ENCODE measurements at regions not wholly inside any gene's neighbourhood (a gene's known extent, or its start where the extent isn't known, plus 50 kb on each side); places are given as distances from the start of the nearest gene placed in this dataset.
"Not testable (repeated sequence)": the region's sequence is repeated elsewhere in the genome, so short reads cannot be mapped to it uniquely, and the experiment has no call there.

DNA sequence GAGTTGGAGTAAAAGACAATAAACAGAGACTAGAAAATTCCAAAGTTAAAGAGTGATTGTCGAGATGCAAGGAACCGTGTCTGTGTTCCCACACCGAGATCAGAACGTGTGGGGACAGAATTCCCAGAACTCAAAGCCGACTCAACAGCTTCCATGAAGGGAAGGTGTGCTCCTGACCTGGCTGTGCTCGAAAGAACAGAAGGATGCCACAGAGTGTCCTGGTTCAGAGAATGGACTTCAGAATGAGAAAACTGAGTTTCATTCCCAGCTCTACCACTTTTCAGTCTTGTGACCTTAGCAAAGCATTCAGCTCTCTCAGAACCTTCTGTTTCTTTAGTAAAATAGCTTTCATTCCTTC, 420.0 kb upstream of the SLC30A5 start:
- no peak for DNase-seq

- no peak for DNase-seq
These were observed 414.8 kb upstream of the SLC30A5 start for GRCh38 chr5:68679041-68679440.

GRCh38 chr5:68680366-68680765, 413.4 kb upstream of the SLC30A5 start:
- no peak for DNase-seq

GRCh38 chr5:68681929-68682328, 411.9 kb upstream of the SLC30A5 start:
- DNase-seq: no peak

DNA sequence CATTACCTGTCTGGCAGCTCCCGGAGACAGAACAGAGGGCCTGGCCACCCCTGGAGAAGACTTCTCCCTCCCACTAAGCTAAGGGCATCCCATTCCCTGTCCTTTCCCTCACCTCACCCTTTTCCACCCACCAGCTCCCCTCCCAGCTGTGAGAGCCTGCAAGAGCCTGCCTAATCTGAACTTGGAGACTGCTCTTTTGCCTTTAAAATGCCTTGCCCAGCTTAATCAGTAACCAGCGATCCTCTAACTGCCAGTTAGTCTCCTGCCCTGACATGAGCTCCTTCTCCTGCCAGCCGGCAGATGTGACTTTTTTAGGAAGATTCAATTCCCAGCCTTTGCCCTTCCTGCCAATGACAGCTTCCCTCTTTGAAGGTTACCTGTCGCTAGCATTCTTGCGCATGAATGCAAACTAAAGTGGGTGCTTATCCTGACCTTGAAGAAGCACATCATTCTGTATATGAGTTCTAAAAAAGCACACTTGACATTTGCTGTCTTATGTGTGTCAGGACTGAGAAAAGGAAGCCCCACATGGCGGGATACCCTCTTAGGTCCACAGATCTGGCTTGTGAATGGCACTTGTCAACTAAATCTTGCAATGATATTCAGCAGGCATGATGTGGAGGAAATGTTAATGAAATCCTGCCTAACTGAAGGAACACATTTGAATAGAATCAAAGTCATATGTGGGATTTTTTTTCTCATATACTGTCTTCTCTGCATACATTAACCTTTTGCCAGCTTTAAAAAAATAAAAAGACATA, 411.2 kb upstream of the SLC30A5 start:
- no peak for DNase-seq

- no peak for DNase-seq
These were observed 410.2 kb upstream of the SLC30A5 start for GRCh38 chr5:68683632-68684036.

- DNase-seq: no peak
These were observed 408.0 kb upstream of the SLC30A5 start for GRCh38 chr5:68685863-68686262.

DNA sequence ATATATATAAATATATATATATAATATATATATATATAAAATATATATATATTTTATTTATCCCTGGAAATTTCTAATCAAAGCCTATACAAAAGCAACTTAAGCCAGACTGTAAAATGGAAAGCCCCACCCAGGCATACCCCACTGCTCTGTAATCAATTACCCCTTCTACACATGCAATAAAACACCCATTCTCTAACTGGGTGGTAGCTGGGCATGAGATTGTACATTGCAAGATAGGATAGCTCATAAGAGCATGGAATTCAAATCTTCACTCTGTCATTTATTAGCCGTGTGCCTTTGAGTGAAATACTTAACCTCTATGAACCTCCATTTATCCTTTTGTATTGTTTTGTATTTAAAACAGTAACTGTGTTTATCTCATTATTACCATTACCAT, 405.3 kb upstream of the SLC30A5 start:
- DNase-seq: no peak

DNA sequence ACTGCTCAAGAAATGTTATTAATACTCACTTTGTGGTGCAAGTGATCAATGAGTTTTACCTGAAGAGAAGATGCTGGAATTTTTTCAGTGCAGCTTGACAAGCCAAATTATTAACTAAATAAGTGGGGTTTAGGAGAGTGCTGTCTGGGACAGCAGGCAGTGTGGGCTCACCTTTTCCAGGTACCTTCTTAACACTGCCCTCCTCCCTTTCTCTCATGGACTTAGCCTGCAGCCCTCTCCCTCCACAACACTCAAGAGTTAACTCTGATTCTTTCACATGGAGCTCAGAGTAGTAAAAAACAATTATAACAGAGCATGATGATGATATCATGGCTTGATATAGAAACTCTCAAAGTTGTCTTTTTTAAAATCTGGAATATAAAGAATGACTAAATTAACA, 404.8 kb upstream of the SLC30A5 start:
- DNase-seq: no peak

DNA sequence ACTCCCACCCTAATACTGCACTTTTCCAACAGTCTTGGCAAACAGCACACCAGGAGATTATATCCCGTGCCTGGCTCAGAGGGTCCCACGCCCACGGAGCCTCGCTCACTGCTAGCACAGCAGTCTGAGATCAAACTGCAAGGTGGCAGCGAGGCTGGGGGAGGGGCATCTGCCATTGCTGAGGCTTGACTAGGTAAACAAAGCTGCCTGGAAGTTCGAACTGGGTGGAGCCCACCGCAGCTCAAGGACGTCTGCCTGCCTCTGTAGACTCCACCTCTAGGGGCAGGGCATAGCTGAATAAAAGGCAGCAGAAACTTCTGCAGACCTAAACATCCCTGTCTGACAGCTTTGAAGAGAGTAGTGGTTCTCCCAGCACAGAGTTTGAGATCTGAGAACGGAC, 401.9 kb upstream of the SLC30A5 start:
- not testable (repeated sequence) for DNase-seq

- no peak for DNase-seq
These were observed 395.5 kb upstream of the SLC30A5 start for GRCh38 chr5:68698025-68698940.

GRCh38 chr5:68699966-68700365, 393.8 kb upstream of the SLC30A5 start:
- DNase-seq: no peak

DNA sequence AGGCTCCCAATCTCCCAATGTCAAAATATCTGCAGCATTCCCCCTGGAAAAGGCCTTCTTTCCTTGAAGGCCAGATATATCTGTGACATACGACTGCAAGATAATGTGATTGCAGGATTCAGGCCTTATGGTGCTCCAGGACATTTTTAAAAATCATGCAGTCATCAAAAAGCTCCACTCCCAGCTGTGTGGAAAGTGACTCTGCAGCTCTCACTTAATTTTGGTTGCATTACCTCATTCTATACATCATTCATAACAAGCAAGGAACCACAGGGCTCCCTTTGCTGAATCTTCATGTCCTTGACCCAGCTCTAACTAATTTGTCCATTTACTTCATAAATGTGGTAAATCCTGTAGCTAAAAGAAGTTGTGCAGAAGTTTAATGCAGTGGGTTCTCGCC, 386.2 kb upstream of the SLC30A5 start:
- DNase-seq: no peak

DNA sequence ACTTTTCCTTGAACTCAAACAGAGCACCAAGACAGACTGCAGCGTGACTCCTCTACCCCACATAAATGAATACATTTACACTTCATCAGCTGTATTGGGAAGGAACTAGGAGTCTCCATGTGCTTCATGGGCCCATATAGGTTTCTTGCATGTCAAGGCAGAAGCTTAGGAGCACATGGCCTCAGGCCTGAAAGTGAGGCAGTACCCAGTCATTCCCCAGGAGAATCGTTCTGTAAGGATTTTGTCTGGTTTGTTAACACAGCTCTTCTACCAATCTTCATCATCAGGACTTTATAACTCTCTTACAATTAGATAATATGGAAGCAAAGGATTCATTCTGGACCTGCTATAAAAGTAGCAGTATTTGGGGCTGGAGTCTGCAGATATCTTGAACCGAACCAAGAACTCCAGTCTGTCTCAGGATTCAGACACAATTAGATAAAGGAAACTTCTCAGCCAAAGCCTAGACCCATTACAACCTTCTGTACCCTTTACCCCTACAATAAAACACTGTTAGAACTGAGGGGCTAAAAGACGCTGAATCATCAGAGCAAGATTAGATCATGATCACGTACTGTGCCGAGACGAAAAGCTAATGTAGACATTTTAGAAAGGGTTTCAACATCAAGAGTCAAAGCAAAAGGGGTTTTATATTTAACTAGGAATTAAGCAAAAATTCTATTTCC, 385.5 kb upstream of the SLC30A5 start:
- DNase-seq: no peak

- no peak for DNase-seq
These were observed 385.0 kb upstream of the SLC30A5 start for GRCh38 chr5:68708842-68709170.

DNA sequence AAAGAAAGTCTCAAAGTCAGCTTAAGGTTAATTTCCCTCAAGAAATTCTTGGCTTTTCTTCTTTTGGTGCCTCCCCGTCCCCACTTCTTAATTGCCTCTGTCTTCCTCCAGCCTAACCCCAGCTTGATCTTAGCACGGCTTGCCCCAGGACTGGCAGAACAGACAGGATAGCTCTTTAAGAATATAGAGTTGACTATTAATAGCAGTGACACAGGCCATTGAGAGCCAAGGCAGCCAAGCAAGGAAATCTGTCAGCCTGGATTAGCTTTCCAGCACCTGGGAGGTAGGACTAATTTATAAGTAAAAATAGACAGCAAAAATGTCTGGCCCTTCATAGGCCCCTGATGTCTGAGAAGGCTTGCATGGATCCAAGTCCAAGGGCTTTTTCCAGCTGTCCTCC, 384.6 kb upstream of the SLC30A5 start:
- no peak for DNase-seq

- no peak for DNase-seq
These were observed 383.3 kb upstream of the SLC30A5 start for GRCh38 chr5:68710514-68710913.

GRCh38 chr5:68711293-68712200, 382.3 kb upstream of the SLC30A5 start:
- no peak for DNase-seq

GRCh38 chr5:68714810-68715209, 379.0 kb upstream of the SLC30A5 start:
- DNase-seq: no peak

DNA sequence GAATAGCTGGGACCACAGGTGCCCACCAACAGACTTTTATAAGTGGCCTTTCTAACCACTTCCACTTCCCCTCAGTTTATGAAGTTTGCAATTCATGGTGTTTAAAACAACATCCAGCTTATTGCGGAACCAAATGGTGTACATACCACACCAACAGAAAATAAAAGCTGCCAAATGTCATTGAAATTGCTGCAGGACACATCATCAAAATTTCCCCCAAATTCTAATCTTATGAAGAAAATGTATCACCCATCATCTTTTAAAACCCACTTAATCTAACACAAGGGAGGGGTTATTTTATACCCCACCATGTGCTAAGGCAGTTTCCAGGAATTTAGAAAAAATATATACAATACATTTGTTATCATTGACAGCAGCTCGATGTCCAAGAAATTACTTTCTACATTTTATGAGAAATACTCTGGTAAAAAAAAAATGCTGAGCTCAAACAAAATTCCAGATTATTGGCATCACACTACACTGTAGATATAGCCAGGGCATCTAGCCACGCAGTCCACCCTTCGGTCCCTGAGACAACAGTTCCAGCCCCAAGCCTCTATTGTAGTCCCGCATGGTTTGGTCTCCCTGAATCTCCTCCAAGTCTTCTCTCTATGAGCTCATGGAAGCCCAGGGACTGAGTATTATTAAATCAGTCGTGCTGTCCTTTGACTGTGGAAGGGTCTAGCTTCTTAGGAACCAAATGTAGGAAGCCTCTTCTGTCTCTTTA, 372.8 kb upstream of the SLC30A5 start:
- no peak for DNase-seq

- no peak for DNase-seq
These were observed 371.5 kb upstream of the SLC30A5 start for GRCh38 chr5:68722357-68722756.
